ENCODE measurements at regions not wholly inside any gene's neighbourhood (a gene's known extent, or its start where the extent isn't known, plus 50 kb on each side); places are given as distances from the start of the nearest gene placed in this dataset.

GRCh38 chr16:6549415-6549814 is 783.2 kb upstream of the RBFOX1 start:
- TF ChIP-seq POLR2A (IDR thresholded peaks at IDR 0.05), result no peak
- no peak for TF ChIP-seq CTCF (IDR thresholded peaks at IDR 0.05)
- TF ChIP-seq POLR2AphosphoS5 (IDR thresholded peaks at IDR 0.05; ENCODE audit: insufficient read depth in 1 of 2, low read depth in 1 of 2), result no peak

All from vagina (tissue), 2 donors.